A549 (cell line): ENCODE measurements at regions not wholly inside any gene's neighbourhood (a gene's known extent, or its start where the extent isn't known, plus 50 kb on each side); places are given as distances from the start of the nearest gene placed in this dataset.

ENCODE experiments used
- ATAC-seq, 2 experiments: fragments of 200-7000 bp in 1 of 2; fragments of >200 bp in 1 of 2; cut with Nextera tagmentation in 1 of 2; cut with Tn5 transposase in 1 of 2; 3 replicates each; pipeline versions ENCODE4 v1.8.0 to v1.9.1; 2018 to 2020; ENCODE audit warnings: mild to moderate bottlenecking in 1 of 2, moderate library complexity in 1 of 2
- CTCF ChIA-PET: fragments of 300-600 bp; sonication (Branson Sonifier 250); formaldehyde crosslinking; extraction: SDS; loops from one replicate; lab custom pipeline; 2021; ENCODE audit warnings: antibody characterized with exemption, inconsistent platforms; lab: Yijun Ruan, JAX
- POLR2A ChIA-PET: fragments of 350-600 bp; formaldehyde crosslinking; extraction: SDS; loops from one replicate; lab custom pipeline; 2021; ENCODE audit warnings: antibody characterized with exemption, inconsistent platforms; lab: Yijun Ruan, JAX
- DNase-seq, 2 experiments: peaks; one replicate each; pipeline versions ENCODE4 v3.0.0 to v3.0.0-alpha.2; 2011 to 2016; ENCODE audit warnings: low read depth in 1 of 2, low spot score in 1 of 2
- FAIRE-seq: peaks from 2 replicates; lab custom pipeline; 2011; peaks lifted over from hg19 to GRCh38; lab: Jason Lieb, UNC
- H3K27ac ChIP-seq, 2 experiments: fragments of >200 bp; sonication (Bioruptor Twin); formaldehyde crosslinking; 3 replicates each; pipeline ENCODE4 v1.5.1; 2016 to 2017
- H3K4me1 ChIP-seq: fragments of >200 bp; sonication (Bioruptor Twin); formaldehyde crosslinking; 3 replicates; pipeline ENCODE4 v1.6.1; 2016
- H3K4me2 ChIP-seq: fragments of >200 bp; sonication (Bioruptor Twin); formaldehyde crosslinking; 3 replicates; pipeline ENCODE4 v1.6.1; 2016
- H3K4me3 ChIP-seq: fragments of >200 bp; sonication (Bioruptor Twin); formaldehyde crosslinking; 3 replicates; pipeline ENCODE4 v1.5.1; 2016
- H3K9me3 ChIP-seq: fragments of >200 bp; sonication (Bioruptor Twin); formaldehyde crosslinking; 3 replicates; pipeline ENCODE4 v1.6.1; 2016
- CBX8 ChIP-seq: fragments of 200-600 bp; sonication (generic); IDR thresholded peaks from 2 replicates; pipeline ENCODE4 v1.6.1; 2016
- CEBPB ChIP-seq, 2 experiments: fragments of >200 bp in 1 of 2; sonication (Bioruptor Twin) in 1 of 2; formaldehyde crosslinking in 1 of 2; IDR thresholded peaks; 2 replicates each; pipeline ENCODE4 v1.6.1; 2012 to 2016
- CHD4 ChIP-seq: fragments of 200-600 bp; sonication (generic); IDR thresholded peaks from 2 replicates; pipeline ENCODE4 v1.6.1; 2016; ENCODE audit warnings: antibody characterized with exemption, mild to moderate bottlenecking, borderline replicate concordance
- EHF ChIP-seq: fragments of 250-450 bp; sonication (Bioruptor Pico); IDR thresholded peaks from 2 replicates; pipeline ENCODE4 v1.5.0; 2020; ENCODE audit warnings: mild to moderate bottlenecking
- EP300 ChIP-seq, 2 experiments: fragments of >200 bp; sonication (Bioruptor Twin); formaldehyde crosslinking; IDR thresholded peaks; 2 replicates in 1 of 2; 3 replicates in 1 of 2; pipeline ENCODE4 v1.6.1; 2016 to 2017
- ESRRA ChIP-seq: fragments of 150-350 bp; IDR thresholded peaks from 2 replicates; pipeline ENCODE4 v1.6.1; 2014; ENCODE audit warnings: mild to moderate bottlenecking, low read length, borderline replicate concordance
- FOSL2 ChIP-seq, 2 experiments: fragments of 450-650 bp in 1 of 2; fragments of >200 bp in 1 of 2; sonication (Bioruptor Twin) in 1 of 2; formaldehyde crosslinking; IDR thresholded peaks; 2 replicates each; pipeline versions ENCODE4 v1.5.0 to v1.6.1; 2016 to 2020; ENCODE audit warnings: mild to moderate bottlenecking in 1 of 2, moderate library complexity in 1 of 2
- FOXS1 ChIP-seq: fragments of 250-450 bp; sonication (Bioruptor Pico); IDR thresholded peaks from 2 replicates; pipeline ENCODE4 v1.5.0; 2020; ENCODE audit warnings: mild to moderate bottlenecking, moderate library complexity
- GATA3 ChIP-seq: IDR thresholded peaks from 2 replicates; pipeline ENCODE4 v1.6.1; 2012; ENCODE audit warnings: borderline replicate concordance
- HOXA7 ChIP-seq: fragments of 250-450 bp; sonication (Bioruptor Pico); IDR thresholded peaks from 2 replicates; pipeline ENCODE4 v1.5.0; 2020; ENCODE audit warnings: mild to moderate bottlenecking, moderate library complexity
- HOXB13 ChIP-seq: fragments of 250-450 bp; sonication (Bioruptor Pico); IDR thresholded peaks from 2 replicates; pipeline ENCODE4 v1.5.0; 2020; ENCODE audit warnings: low read depth, mild to moderate bottlenecking, moderate library complexity
- JUNB ChIP-seq: fragments of >200 bp; sonication (Bioruptor Twin); formaldehyde crosslinking; IDR thresholded peaks from 2 replicates; pipeline ENCODE4 v1.6.1; 2016
- MAFK ChIP-seq: fragments of 450-650 bp; IDR thresholded peaks from 2 replicates; pipeline ENCODE4 v1.6.1; 2014; ENCODE audit not compliant: partially characterized antibody
- MAZ ChIP-seq: fragments of 150-350 bp; IDR thresholded peaks from 2 replicates; pipeline ENCODE4 v1.6.1; 2014; ENCODE audit warnings: antibody characterized with exemption, low read depth, low read length, borderline replicate concordance
- NFE2L2 ChIP-seq: fragments of 150-350 bp; conservative IDR thresholded peaks from 2 replicates; pipeline ENCODE4 v1.6.1; 2014; ENCODE audit warnings: low read length
- PHF8 ChIP-seq: fragments of 200-600 bp; sonication (generic); IDR thresholded peaks from 2 replicates; pipeline ENCODE4 v1.6.1; 2016; ENCODE audit warnings: low read depth, mild to moderate bottlenecking, antibody characterized with exemption, moderate library complexity, borderline replicate concordance
- POLR2A ChIP-seq: IDR thresholded peaks from 2 replicates; pipeline ENCODE4 v1.6.1; 2012; ENCODE audit warnings: mild to moderate bottlenecking, low read length
- POLR2AphosphoS2 ChIP-seq: conservative IDR thresholded peaks from 2 replicates; pipeline ENCODE4 v1.6.1; 2012; ENCODE audit warnings: low read length, improper control_type of control experiment, inconsistent platforms
- RARB ChIP-seq: fragments of 250-450 bp; sonication (Bioruptor Pico); IDR thresholded peaks from 2 replicates; pipeline ENCODE4 v1.8.0; 2021; ENCODE audit warnings: mild to moderate bottlenecking, moderate library complexity
- RFX5 ChIP-seq: fragments of 450-650 bp; IDR thresholded peaks from 2 replicates; pipeline ENCODE4 v1.7.1; 2014; ENCODE audit warnings: antibody characterized with exemption, mild to moderate bottlenecking, moderate library complexity
- SREBF2 ChIP-seq: fragments of 450-650 bp; IDR thresholded peaks from 2 replicates; pipeline ENCODE4 v1.6.1; 2014; ENCODE audit warnings: mild to moderate bottlenecking, moderate library complexity
- ZC3H11A ChIP-seq: fragments of 450-650 bp; IDR thresholded peaks from 2 replicates; pipeline ENCODE4 v1.6.1; 2014; ENCODE audit warnings: antibody characterized with exemption, mild to moderate bottlenecking
- ZFP36 ChIP-seq: fragments of 450-650 bp; IDR thresholded peaks from 2 replicates; pipeline ENCODE4 v1.6.1; 2014; ENCODE audit warnings: borderline replicate concordance; ENCODE audit not compliant: partially characterized antibody
- WGBS: methylation state at CpG from one replicate; pipeline ENCODE4 v1.1.6; 2017; ENCODE audit errors: missing lambda C conversion rate; 5-methylcytosine and 5-hydroxymethylcytosine counted together
- TF ChIP-seq, protein P1 (sequence below): fragments of 150-350 bp; IDR thresholded peaks from 2 replicates; pipeline ENCODE4 v1.6.1; 2014; ENCODE audit warnings: low read depth, mild to moderate bottlenecking, low read length
- TF ChIP-seq, protein P2 (sequence below): IDR thresholded peaks from 2 replicates; pipeline ENCODE4 v1.6.1; 2012; ENCODE audit warnings: low read depth, borderline replicate concordance
- TF ChIP-seq, protein P3 (sequence below): fragments of >200 bp; sonication (Bioruptor Twin); formaldehyde crosslinking; IDR thresholded peaks from 3 replicates; pipeline ENCODE4 v1.5.1; 2016

DNA sequence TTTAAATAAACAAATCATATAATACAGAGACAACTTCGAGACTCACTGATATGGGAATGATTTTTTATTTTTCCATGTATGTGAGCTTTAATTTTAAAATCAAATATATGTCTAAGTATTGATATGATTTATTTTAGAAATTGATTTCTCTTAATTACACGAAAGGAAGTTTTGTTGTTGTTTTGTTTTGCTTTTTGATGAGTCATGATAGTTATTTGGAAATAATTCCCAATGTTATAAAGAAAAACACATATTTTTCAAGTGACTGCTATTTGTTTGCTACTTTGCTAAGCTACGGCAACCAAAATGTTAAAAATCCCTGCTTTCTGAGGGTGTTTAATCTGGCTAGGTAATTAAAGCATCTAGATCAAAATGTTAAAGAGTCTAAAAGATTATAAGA is 2139.4 kb upstream of the TENM3 start (continued):
- TF ChIP-seq GATA3 = no peak
- no peak for TF ChIP-seq HOXA7 (CRISPR knock-in tag)
- TF ChIP-seq CEBPB (IDR thresholded peaks at IDR 0.05) = no peak
- TF ChIP-seq NFE2L2 = no peak
- no peak for TF ChIP-seq POLR2A
- no peak for TF ChIP-seq HOXB13
- TF ChIP-seq ZFP36 = no peak
- TF ChIP-seq EHF (CRISPR knock-in tag) = no peak
- no peak for TF ChIP-seq FOXS1
- TF ChIP-seq RFX5 = no peak
- TF ChIP-seq, protein P1, sequence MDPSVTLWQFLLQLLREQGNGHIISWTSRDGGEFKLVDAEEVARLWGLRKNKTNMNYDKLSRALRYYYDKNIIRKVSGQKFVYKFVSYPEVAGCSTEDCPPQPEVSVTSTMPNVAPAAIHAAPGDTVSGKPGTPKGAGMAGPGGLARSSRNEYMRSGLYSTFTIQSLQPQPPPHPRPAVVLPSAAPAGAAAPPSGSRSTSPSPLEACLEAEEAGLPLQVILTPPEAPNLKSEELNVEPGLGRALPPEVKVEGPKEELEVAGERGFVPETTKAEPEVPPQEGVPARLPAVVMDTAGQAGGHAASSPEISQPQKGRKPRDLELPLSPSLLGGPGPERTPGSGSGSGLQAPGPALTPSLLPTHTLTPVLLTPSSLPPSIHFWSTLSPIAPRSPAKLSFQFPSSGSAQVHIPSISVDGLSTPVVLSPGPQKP = no peak
- TF ChIP-seq SREBF2 = no peak

DNA sequence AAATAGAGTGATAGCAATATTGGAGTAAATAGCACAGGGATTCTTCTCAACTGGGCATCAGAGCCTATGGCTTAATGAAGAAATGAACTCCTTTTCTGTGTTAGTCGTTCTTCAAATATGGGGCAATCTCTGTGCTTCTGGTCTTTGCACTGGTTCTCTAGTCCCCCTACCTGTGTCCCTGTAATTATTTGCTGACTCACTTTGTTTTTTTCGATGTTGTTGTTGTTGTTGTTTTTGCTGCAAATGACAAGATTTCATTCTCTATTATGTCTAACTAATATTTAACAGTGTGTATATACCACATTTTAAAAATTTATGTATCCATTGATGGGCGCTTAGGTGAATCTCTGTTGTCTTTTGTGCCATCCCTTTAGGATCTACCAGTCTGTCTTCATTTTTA is 2137.8 kb upstream of the TENM3 start:
- POLR2A ChIA-PET = no interaction called here

DNA sequence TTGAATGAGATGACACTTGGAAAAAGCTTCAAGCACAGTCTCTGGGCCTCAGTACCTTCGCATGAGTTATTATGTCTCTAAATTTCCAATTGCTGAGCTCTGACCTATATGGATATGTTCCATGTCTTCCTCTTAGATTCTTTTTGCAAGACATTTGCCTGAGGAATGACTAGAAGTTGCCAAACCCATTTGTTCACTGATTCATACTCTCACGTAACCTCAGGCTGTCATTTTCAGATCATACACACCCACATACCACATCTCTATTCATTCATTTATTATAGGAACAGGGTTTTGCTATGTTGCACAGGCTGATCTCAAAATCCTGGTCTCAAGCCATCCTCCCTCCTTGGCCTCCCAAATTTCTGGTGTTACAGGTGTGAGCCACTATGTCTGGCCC is 2137.1 kb upstream of the TENM3 start:
- CTCF ChIA-PET = no interaction called here
- no peak overlapping the region for H3K27ac ChIP-seq
- no peak for ATAC-seq
- TF ChIP-seq EHF (CRISPR knock-in tag) (no peak), HOXA7 (CRISPR knock-in tag) (no peak), CBX8 (no peak), ESRRA (no peak), ZC3H11A (no peak), FOSL2 (IDR thresholded peaks at IDR 0.05) (no peak), FOSL2 (CRISPR knock-in tag; IDR thresholded peaks at IDR 0.05) (no peak), EP300 (IDR thresholded peaks at IDR 0.05) (no peak), HOXB13 (no peak)
- TF ChIP-seq, protein P2, sequence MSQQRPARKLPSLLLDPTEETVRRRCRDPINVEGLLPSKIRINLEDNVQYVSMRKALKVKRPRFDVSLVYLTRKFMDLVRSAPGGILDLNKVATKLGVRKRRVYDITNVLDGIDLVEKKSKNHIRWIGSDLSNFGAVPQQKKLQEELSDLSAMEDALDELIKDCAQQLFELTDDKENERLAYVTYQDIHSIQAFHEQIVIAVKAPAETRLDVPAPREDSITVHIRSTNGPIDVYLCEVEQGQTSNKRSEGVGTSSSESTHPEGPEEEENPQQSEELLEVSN = no peak
- TF ChIP-seq, all 56 proteins: peak for 0
- H3K4me1 ChIP-seq = no peaks in the 10 kb centered on the region
- DNase-seq (no peak), FAIRE-seq (no peak)
- no peak overlapping the region for H3K4me3 ChIP-seq
- POLR2A ChIA-PET = no interaction called here
- H3K4me2 ChIP-seq = no peak overlapping the region
- 37% methylated on average over 2 of the region's 2 CpGs for WGBS
- H3K9me3 ChIP-seq = no peaks in the 10 kb centered on the region

More for the DNA sequence above, 2137.8 kb upstream of the TENM3 start:
- DNase-seq (no peak), FAIRE-seq (no peak), ATAC-seq (no peak)
- no peak overlapping the region for H3K4me2 ChIP-seq
- H3K4me1 ChIP-seq = no peaks in the 10 kb centered on the region
- 5% methylated on average over 3 of the region's 3 CpGs for WGBS
- no peak overlapping the region for H3K4me3 ChIP-seq
- TF ChIP-seq MAFK = peak; percentile 18
- TF ChIP-seq MAZ = no peak
- no peak for TF ChIP-seq JUNB
- no peak for TF ChIP-seq POLR2AphosphoS2
- no peak for TF ChIP-seq CBX8
- TF ChIP-seq PHF8 = no peak
- TF ChIP-seq POLR2A = no peak
- TF ChIP-seq CHD4 = no peak
- CTCF ChIA-PET = no interaction called here
- no peaks in the 10 kb centered on the region for H3K9me3 ChIP-seq
- no peak overlapping the region for H3K27ac ChIP-seq

DNA sequence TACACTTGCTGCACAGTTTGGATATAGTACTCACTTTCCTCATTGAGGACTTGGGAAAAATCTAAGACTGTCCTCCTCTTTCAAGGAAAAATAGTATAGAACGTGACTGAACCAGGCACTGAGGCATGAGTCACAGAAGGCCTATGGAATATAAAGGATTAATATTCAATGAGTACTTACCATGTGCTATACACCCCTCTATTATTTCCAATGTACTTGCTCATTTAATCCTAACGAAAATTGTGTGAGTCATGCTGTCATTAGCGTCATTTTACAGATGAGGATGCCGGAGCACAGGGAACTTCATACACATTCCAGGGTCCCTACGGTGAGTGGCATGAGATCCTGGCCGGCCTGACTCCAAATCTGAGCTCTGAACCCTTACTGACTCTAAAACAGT is 2136.2 kb upstream of the TENM3 start:
- ChIA-PET POLR2A (no interaction called here), CTCF (no interaction called here)
- Histone ChIP-seq H3K4me2 (no peak overlapping the region), H3K4me1 (no peaks in the 10 kb centered on the region), H3K9me3 (no peaks in the 10 kb centered on the region), H3K4me3 (no peak overlapping the region), H3K27ac (no peak overlapping the region)
- no peak for TF ChIP-seq MAFK
- TF ChIP-seq, protein P2 = no peak
- TF ChIP-seq, protein P3, sequence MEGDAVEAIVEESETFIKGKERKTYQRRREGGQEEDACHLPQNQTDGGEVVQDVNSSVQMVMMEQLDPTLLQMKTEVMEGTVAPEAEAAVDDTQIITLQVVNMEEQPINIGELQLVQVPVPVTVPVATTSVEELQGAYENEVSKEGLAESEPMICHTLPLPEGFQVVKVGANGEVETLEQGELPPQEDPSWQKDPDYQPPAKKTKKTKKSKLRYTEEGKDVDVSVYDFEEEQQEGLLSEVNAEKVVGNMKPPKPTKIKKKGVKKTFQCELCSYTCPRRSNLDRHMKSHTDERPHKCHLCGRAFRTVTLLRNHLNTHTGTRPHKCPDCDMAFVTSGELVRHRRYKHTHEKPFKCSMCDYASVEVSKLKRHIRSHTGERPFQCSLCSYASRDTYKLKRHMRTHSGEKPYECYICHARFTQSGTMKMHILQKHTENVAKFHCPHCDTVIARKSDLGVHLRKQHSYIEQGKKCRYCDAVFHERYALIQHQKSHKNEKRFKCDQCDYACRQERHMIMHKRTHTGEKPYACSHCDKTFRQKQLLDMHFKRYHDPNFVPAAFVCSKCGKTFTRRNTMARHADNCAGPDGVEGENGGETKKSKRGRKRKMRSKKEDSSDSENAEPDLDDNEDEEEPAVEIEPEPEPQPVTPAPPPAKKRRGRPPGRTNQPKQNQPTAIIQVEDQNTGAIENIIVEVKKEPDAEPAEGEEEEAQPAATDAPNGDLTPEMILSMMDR = no peak
- no peak for TF ChIP-seq JUNB
- no peak for TF ChIP-seq RARB
- WGBS = 9% methylated on average over 6 of the region's 6 CpGs
- no peak for ATAC-seq
- no peak for DNase-seq
- FAIRE-seq = no peak
